Kidney epithelial cell (primary cell): ENCODE measurements at regions not wholly inside any gene's neighbourhood (a gene's known extent, or its start where the extent isn't known, plus 50 kb on each side); places are given as distances from the start of the nearest gene placed in this dataset.

ENCODE experiments used
- DNase-seq: peaks from one replicate; pipeline ENCODE4 v3.0.0-alpha.2; 2010; ENCODE audit warnings: low read depth
- H3K27me3 ChIP-seq: 2 replicates; pipeline ENCODE4 v1.6.0; 2011; ENCODE audit warnings: low read length; ENCODE audit not compliant: control insufficient read depth, insufficient read depth
- H3K36me3 ChIP-seq: 2 replicates; pipeline ENCODE4 v1.5.1; 2011; ENCODE audit warnings: low read length; ENCODE audit not compliant: control insufficient read depth, insufficient read depth
- H3K4me3 ChIP-seq: 2 replicates; pipeline ENCODE4 v1.5.1; 2011; ENCODE audit warnings: low read depth, mild to moderate bottlenecking, control low read depth, low read length
- CTCF ChIP-seq: IDR thresholded peaks from 2 replicates; pipeline ENCODE4 v1.5.1; 2011; ENCODE audit warnings: mild to moderate bottlenecking, moderate library complexity, low read length, control low read depth, inconsistent platforms; ENCODE audit not compliant: insufficient read depth, poor library complexity, severe bottlenecking

DNA sequence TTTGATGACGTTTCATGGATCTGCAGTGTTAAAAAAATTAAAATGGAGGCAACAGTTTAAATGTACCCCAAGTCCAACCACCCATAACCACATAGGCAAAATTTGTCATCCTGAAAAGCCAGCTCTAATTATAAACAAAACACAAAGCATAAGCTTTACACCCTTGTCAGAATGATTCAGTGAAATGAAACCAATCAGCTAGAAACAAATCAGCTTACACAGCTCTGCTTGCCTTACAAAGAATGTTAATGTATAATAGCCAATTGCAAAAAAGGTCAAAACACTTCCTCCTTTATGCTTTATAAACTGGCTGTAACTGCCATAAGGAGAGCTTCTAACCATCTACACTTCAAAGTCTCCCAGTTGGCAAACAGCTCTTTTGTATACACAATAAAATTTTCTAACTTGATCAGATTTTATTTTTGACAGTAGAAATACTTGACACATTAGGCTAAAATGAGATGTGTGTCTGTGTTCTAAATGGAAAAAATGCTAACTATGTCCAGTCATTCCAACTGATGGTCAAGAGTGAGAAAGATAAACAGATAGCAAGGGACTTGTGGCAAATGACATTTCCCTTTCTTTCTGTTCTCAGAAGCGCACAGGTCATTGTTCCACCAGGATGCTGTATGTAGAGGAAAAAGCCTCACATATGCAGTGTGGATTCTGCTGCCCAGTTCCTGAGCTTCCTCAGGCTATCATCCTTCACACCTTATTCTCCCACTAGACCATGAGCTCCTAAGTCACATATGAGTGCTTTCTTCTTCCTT, 344.3 kb upstream of the ID4 start:
- no peak for TF ChIP-seq CTCF
- H3K4me3 ChIP-seq: no peak overlapping the region
- no peaks in the 10 kb centered on the region for H3K36me3 ChIP-seq
- no peak for DNase-seq
- no peaks in the 10 kb centered on the region for H3K27me3 ChIP-seq

DNA sequence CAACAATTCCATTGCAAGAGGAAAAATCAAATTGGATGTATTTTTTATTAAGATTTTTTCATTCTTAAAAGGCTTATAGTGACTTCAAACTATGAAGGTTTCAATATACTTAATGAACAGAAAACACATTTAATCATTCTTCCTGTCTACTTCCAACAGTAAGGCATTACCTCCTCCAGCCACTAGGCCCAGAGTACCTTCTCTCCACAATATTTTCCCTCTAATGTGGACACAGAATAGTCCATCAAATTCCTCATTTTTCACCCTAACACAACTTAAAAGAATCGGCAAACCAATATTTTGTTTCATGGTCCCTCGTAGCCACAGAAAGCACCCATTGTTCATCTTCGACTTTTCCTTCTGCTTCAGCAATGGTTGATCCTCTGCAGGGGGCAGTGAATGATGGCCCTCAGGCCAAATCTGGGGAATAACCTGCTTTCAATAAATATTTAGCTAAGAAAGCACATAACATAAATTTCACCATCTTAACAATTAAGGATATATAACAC, 335.4 kb upstream of the ID4 start:
- Histone ChIP-seq H3K4me3 (no peak overlapping the region), H3K27me3 (no peaks in the 10 kb centered on the region), H3K36me3 (no peaks in the 10 kb centered on the region)
- no peak for DNase-seq
- no peak for TF ChIP-seq CTCF

GRCh38 chr6:19502301-19502700, 334.9 kb upstream of the ID4 start:
- H3K27me3 ChIP-seq: no peaks in the 10 kb centered on the region
- DNase-seq: no peak
- H3K36me3 ChIP-seq: no peaks in the 10 kb centered on the region
- H3K4me3 ChIP-seq: no peak overlapping the region
- no peak for TF ChIP-seq CTCF

DNA sequence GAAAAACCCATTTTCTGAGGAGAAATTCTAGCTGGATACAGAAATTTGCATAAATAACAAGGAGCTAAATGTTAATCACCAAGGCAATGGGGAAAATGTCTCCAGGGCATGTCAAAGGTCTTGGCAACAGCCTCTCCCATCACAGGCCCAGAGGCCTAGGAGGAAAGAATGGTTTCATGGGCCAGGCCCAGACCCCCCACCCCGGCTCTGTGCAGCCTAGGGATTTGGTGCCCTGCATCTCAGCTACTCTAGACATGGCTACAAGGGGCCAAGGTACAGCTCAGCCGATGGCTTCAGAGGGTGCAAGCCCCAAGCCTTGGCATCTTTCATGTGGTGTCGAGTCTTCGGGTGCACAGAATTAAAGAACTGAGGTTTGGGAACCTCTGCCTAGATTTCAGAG, 321.2 kb upstream of the ID4 start:
- no peak for DNase-seq
- Histone ChIP-seq H3K4me3 (no peak overlapping the region), H3K27me3 (no peaks in the 10 kb centered on the region), H3K36me3 (no peaks in the 10 kb centered on the region)
- TF ChIP-seq CTCF: no peak

- TF ChIP-seq CTCF: no peak
- H3K4me3 ChIP-seq: no peak overlapping the region
- no peaks in the 10 kb centered on the region for H3K27me3 ChIP-seq
- no peak for DNase-seq
- H3K36me3 ChIP-seq: no peaks in the 10 kb centered on the region
These were observed 317.2 kb upstream of the ID4 start for GRCh38 chr6:19519941-19520340.
